Caco-2 (cell line): ENCODE measurements at regions not wholly inside any gene's neighbourhood (a gene's known extent, or its start where the extent isn't known, plus 50 kb on each side); places are given as distances from the start of the nearest gene placed in this dataset.

ENCODE experiments used
- BruUV-seq: library from RNA; stranded (reverse); fragments of 400-500 nt; replicated peaks from 2 replicates; lab custom pipeline; 2021; lab: Mats Ljungman, UMichigan
- CTCF ChIA-PET: fragments of 300-600 bp; sonication (Branson Sonifier 250); formaldehyde crosslinking; loops from one replicate; lab custom pipeline; 2022; ENCODE audit warnings: antibody characterized with exemption; lab: Charles Lee
- POLR2A ChIA-PET: fragments of 300-600 bp; sonication (Branson Sonifier 250); formaldehyde crosslinking; loops from one replicate; lab custom pipeline; 2022; ENCODE audit warnings: antibody characterized with exemption; lab: Charles Lee
- DNase-seq, 2 experiments: peaks; one replicate each; pipeline versions ENCODE4 v3.0.0 to v3.0.0-alpha.2; 2020 to 2022
- H3K27me3 ChIP-seq: replicated peaks from 2 replicates; pipeline ENCODE4 v1.6.0; 2011; ENCODE audit warnings: low read length; ENCODE audit not compliant: control insufficient read depth, insufficient read depth
- H3K36me3 ChIP-seq: 2 replicates; pipeline ENCODE4 v1.5.1; 2011; ENCODE audit warnings: low read length; ENCODE audit not compliant: control insufficient read depth, insufficient read depth
- H3K4me1 ChIP-seq: fragments of 250-450 bp; sonication (Bioruptor Pico); 2 replicates; pipeline ENCODE4 v1.5.1; 2020; ENCODE audit warnings: mild to moderate bottlenecking
- H3K4me3 ChIP-seq: 2 replicates; pipeline ENCODE4 v1.5.1; 2011; ENCODE audit warnings: low read depth, mild to moderate bottlenecking, control low read depth, low read length
- H3K9me3 ChIP-seq: fragments of 250-450 bp; sonication (Bioruptor Pico); 2 replicates; pipeline ENCODE4 v1.5.1; 2020; ENCODE audit warnings: mild to moderate bottlenecking, moderate library complexity
- H3K27ac Mint-ChIP-seq: one replicate; pipeline ENCODE4 v1.8.0; 2022; ENCODE audit warnings: mixed read lengths; ENCODE audit not compliant: unreplicated experiment
- H3K27me3 Mint-ChIP-seq: one replicate; pipeline ENCODE4 v1.8.0; 2022; ENCODE audit warnings: mixed read lengths; ENCODE audit not compliant: insufficient read depth, unreplicated experiment
- H3K36me3 Mint-ChIP-seq: one replicate; pipeline ENCODE4 v1.8.0; 2022; ENCODE audit warnings: mild to moderate bottlenecking, mixed read lengths; ENCODE audit not compliant: insufficient read depth, unreplicated experiment
- H3K4me1 Mint-ChIP-seq: one replicate; pipeline ENCODE4 v1.8.0; 2022; ENCODE audit warnings: low read depth, mixed read lengths; ENCODE audit not compliant: unreplicated experiment
- H3K4me3 Mint-ChIP-seq: one replicate; pipeline ENCODE4 v1.8.0; 2022; ENCODE audit warnings: mild to moderate bottlenecking, moderate library complexity, mixed read lengths; ENCODE audit not compliant: unreplicated experiment
- H3K9me3 Mint-ChIP-seq: one replicate; pipeline ENCODE4 v1.8.0; 2022; ENCODE audit warnings: mixed read lengths; ENCODE audit not compliant: unreplicated experiment
- CTCF ChIP-seq, 2 experiments: fragments of 200-600 bp in 1 of 2; IDR thresholded peaks; 1 replicate in 1 of 2; 2 replicates in 1 of 2; pipeline versions ENCODE4 v1.5.1 to v1.8.0; 2011 to 2022; ENCODE audit warnings: antibody characterized with exemption in 1 of 2, control low read depth in 1 of 2, inconsistent platforms in 1 of 2, low read depth in 1 of 2, low read length in 1 of 2, mild to moderate bottlenecking in 1 of 2, moderate library complexity in 1 of 2; ENCODE audit not compliant: insufficient read depth in 1 of 2, severe bottlenecking in 1 of 2, unreplicated experiment in 1 of 2
- intact Hi-C: fragments of 100-400 bp; cut with micrococcal nuclease; formaldehyde crosslinking; loops from one replicate; pipeline ENCODE4 v1.10.0; 2022; ENCODE audit not compliant: unreplicated experiment

- Mint-ChIP-seq H3K27me3 (no peaks in the 10 kb centered on the region), H3K27ac (no peak overlapping the region), H3K4me3 (no peak overlapping the region), H3K4me1 (no peaks in the 10 kb centered on the region), H3K9me3 (peaks cover 12% of the 10 kb centered on the region), H3K36me3 (no peaks in the 10 kb centered on the region)
- DNase-seq = no peak
- no peaks in the 10 kb centered on the region for H3K9me3 ChIP-seq
- BruUV-seq = no TSS peak
- TF ChIP-seq CTCF (IDR thresholded peaks at IDR 0.05; ENCODE audit: insufficient read depth in 1 of 2, low read depth in 1 of 2, low read length in 1 of 2, severe bottlenecking in 1 of 2, unreplicated experiment in 1 of 2) = no peak
- H3K27me3 ChIP-seq = no peaks in the 10 kb centered on the region
- POLR2A ChIA-PET = no interaction called here
- H3K4me1 ChIP-seq = no peaks in the 10 kb centered on the region
- intact Hi-C loops = no loop called here
- no peaks in the 10 kb centered on the region for H3K36me3 ChIP-seq
- CTCF ChIA-PET = no interaction called here
- no peak overlapping the region for H3K4me3 ChIP-seq
Observed at GRCh38 chr18:34108206-34108605, 116.5 kb downstream of the NOL4 start.

GRCh38 chr18:34098109-34098508, 126.6 kb downstream of the NOL4 start:
- H3K4me1 ChIP-seq = no peaks in the 10 kb centered on the region
- intact Hi-C loops = loop anchor here (2.0 kb wide), 1 partner anchor 21 kb away; no protein-coding TSS in a partner anchor
- Mint-ChIP-seq H3K36me3 (no peaks in the 10 kb centered on the region), H3K9me3 (no peaks in the 10 kb centered on the region), H3K27me3 (no peaks in the 10 kb centered on the region), H3K27ac (no peak overlapping the region), H3K4me3 (no peak overlapping the region), H3K4me1 (no peaks in the 10 kb centered on the region)
- H3K27me3 ChIP-seq = no peaks in the 10 kb centered on the region
- no peaks in the 10 kb centered on the region for H3K36me3 ChIP-seq
- H3K9me3 ChIP-seq = no peaks in the 10 kb centered on the region
- ChIA-PET POLR2A (no interaction called here), CTCF (no interaction called here)
- BruUV-seq = no TSS peak
- no peak for DNase-seq
- H3K4me3 ChIP-seq = no peak overlapping the region
- no peak for TF ChIP-seq CTCF (IDR thresholded peaks at IDR 0.05; ENCODE audit: insufficient read depth in 1 of 2, low read depth in 1 of 2, low read length in 1 of 2, severe bottlenecking in 1 of 2, unreplicated experiment in 1 of 2)

- POLR2A ChIA-PET = no interaction called here
- Histone ChIP-seq H3K4me3 (no peak overlapping the region), H3K9me3 (no peaks in the 10 kb centered on the region), H3K36me3 (no peaks in the 10 kb centered on the region), H3K27me3 (no peaks in the 10 kb centered on the region), H3K4me1 (no peaks in the 10 kb centered on the region)
- Mint-ChIP-seq H3K36me3 (no peaks in the 10 kb centered on the region), H3K9me3 (no peaks in the 10 kb centered on the region), H3K27ac (no peak overlapping the region), H3K4me1 (no peaks in the 10 kb centered on the region), H3K27me3 (no peaks in the 10 kb centered on the region), H3K4me3 (no peak overlapping the region)
- intact Hi-C loops = no loop called here
- TF ChIP-seq CTCF (IDR thresholded peaks at IDR 0.05; ENCODE audit: insufficient read depth in 1 of 2, low read depth in 1 of 2, low read length in 1 of 2, severe bottlenecking in 1 of 2, unreplicated experiment in 1 of 2) = no peak
- no peak for DNase-seq
- CTCF ChIA-PET = no interaction called here
- BruUV-seq = no TSS peak
Observed at GRCh38 chr18:34097312-34097711, 127.4 kb downstream of the NOL4 start.
